H9 (cell line): ENCODE measurements at regions not wholly inside any gene's neighbourhood (a gene's known extent, or its start where the extent isn't known, plus 50 kb on each side); places are given as distances from the start of the nearest gene placed in this dataset.

ENCODE experiments used
- DNase-seq: peaks from one replicate; pipeline ENCODE4 v3.0.0-alpha.2; 2017
- H2AFZ ChIP-seq: one replicate; pipeline ENCODE4 v1.6.1; 2013; ENCODE audit warnings: mild to moderate bottlenecking, low read length, control low read depth, moderate library complexity
- H2AK5ac ChIP-seq: 2 replicates; pipeline ENCODE4 v1.6.1; 2013; ENCODE audit warnings: low read length, control low read depth, mixed read lengths; ENCODE audit not compliant: insufficient read length
- H2BK120ac ChIP-seq: one replicate; pipeline ENCODE4 v1.6.1; 2013; ENCODE audit warnings: low read depth, mild to moderate bottlenecking, low read length, control low read depth, inconsistent platforms; ENCODE audit not compliant: poor library complexity, severe bottlenecking
- H2BK12ac ChIP-seq: 2 replicates; pipeline ENCODE4 v1.6.1; 2013; ENCODE audit warnings: low read length, control low read depth, mixed read lengths, low read depth; ENCODE audit not compliant: insufficient read length
- H2BK15ac ChIP-seq: 2 replicates; pipeline ENCODE4 v1.6.1; 2013; ENCODE audit warnings: low read depth, low read length, control low read depth
- H2BK20ac ChIP-seq: one replicate; pipeline ENCODE4 v1.6.1; 2013; ENCODE audit warnings: low read depth, mild to moderate bottlenecking, low read length, control low read depth, inconsistent platforms; ENCODE audit not compliant: poor library complexity, severe bottlenecking
- H2BK5ac ChIP-seq: 2 replicates; pipeline ENCODE4 v1.6.1; 2013; ENCODE audit warnings: low read length, control low read depth, mixed read lengths; ENCODE audit not compliant: insufficient read length
- H3K14ac ChIP-seq: 2 replicates; pipeline ENCODE4 v1.6.1; 2013; ENCODE audit warnings: low read length, control low read depth; ENCODE audit not compliant: insufficient read depth
- H3K18ac ChIP-seq: 2 replicates; pipeline ENCODE4 v1.6.1; 2013; ENCODE audit warnings: low read depth, mild to moderate bottlenecking, mixed read lengths, low read length, control low read depth; ENCODE audit not compliant: insufficient read length
- H3K23ac ChIP-seq: 2 replicates; pipeline ENCODE4 v1.6.1; 2013; ENCODE audit warnings: low read length, control low read depth, mixed read lengths, low read depth; ENCODE audit not compliant: insufficient read length
- H3K23me2 ChIP-seq: 2 replicates; pipeline ENCODE4 v1.6.1; 2013; ENCODE audit warnings: low read depth, mild to moderate bottlenecking, mixed read lengths, low read length, control low read depth; ENCODE audit not compliant: insufficient read length, poor library complexity, severe bottlenecking
- H3K27ac ChIP-seq: 2 replicates; pipeline ENCODE4 v1.5.1; 2013; ENCODE audit warnings: low read length, control low read depth, mixed read lengths, low read depth; ENCODE audit not compliant: insufficient read length
- H3K27me3 ChIP-seq: 2 replicates; pipeline ENCODE4 v1.6.1; 2013; ENCODE audit warnings: low read length, control low read depth, inconsistent platforms; ENCODE audit not compliant: insufficient read depth
- H3K4ac ChIP-seq: 2 replicates; pipeline ENCODE4 v1.6.1; 2013; ENCODE audit warnings: low read depth, mild to moderate bottlenecking, control low read depth, inconsistent platforms, low read length, moderate library complexity
- H3K4me1 ChIP-seq: 2 replicates; pipeline ENCODE4 v1.6.1; 2013; ENCODE audit warnings: low read length, control low read depth, inconsistent platforms; ENCODE audit not compliant: insufficient read depth
- H3K4me2 ChIP-seq: 2 replicates; pipeline ENCODE4 v1.6.1; 2013; ENCODE audit warnings: low read length, control low read depth, mixed read lengths; ENCODE audit not compliant: insufficient read length, insufficient read depth
- H3K56ac ChIP-seq: 2 replicates; pipeline ENCODE4 v1.6.1; 2013; ENCODE audit warnings: low read depth, mild to moderate bottlenecking, mixed read lengths, low read length, control low read depth; ENCODE audit not compliant: insufficient read length
- H3K79me1 ChIP-seq: 2 replicates; pipeline ENCODE4 v1.6.1; 2013; ENCODE audit warnings: low read depth, mild to moderate bottlenecking, moderate library complexity, low read length, control low read depth, inconsistent platforms; ENCODE audit not compliant: insufficient read depth, poor library complexity, severe bottlenecking
- H3K79me2 ChIP-seq: 2 replicates; pipeline ENCODE4 v1.6.1; 2013; ENCODE audit warnings: low read length, control low read depth, inconsistent platforms; ENCODE audit not compliant: insufficient read depth
- H3K9ac ChIP-seq: 2 replicates; pipeline ENCODE4 v1.6.1; 2013; ENCODE audit warnings: low read length, control low read depth, mixed read lengths; ENCODE audit not compliant: insufficient read length; ENCODE audit errors: extremely low read depth
- H3K9me3 ChIP-seq: one replicate; pipeline ENCODE4 v1.6.1; 2013; ENCODE audit warnings: low read depth, low read length, inconsistent platforms; ENCODE audit not compliant: control insufficient read depth
- H3T11ph ChIP-seq: one replicate; pipeline ENCODE4 v1.6.1; 2013; ENCODE audit warnings: mild to moderate bottlenecking, low read length, control low read depth, inconsistent platforms
- H4K20me1 ChIP-seq: one replicate; pipeline ENCODE4 v1.6.1; 2013; ENCODE audit not compliant: control insufficient read depth, insufficient read length, insufficient read depth
- H4K5ac ChIP-seq: 2 replicates; pipeline ENCODE4 v1.6.1; 2013; ENCODE audit warnings: low read depth, mild to moderate bottlenecking, mixed read lengths, low read length, control low read depth; ENCODE audit not compliant: insufficient read length
- H4K8ac ChIP-seq: replicated peaks from 2 replicates; pipeline ENCODE4 v1.6.1; 2013; ENCODE audit warnings: low read length, control low read depth, mixed read lengths, low read depth; ENCODE audit not compliant: insufficient read length
- H4K91ac ChIP-seq: 2 replicates; pipeline ENCODE4 v1.6.1; 2013; ENCODE audit warnings: low read depth, mild to moderate bottlenecking, moderate library complexity, mixed read lengths, low read length, control low read depth; ENCODE audit not compliant: insufficient read length
- H3K27ac Mint-ChIP-seq, 3 experiments: 2 replicates in 2 of 3; 3 replicates in 1 of 3; pipeline ENCODE4 v1.8.0; 2020 to 2021; ENCODE audit warnings: mixed read lengths in 3 of 3, mild to moderate bottlenecking in 1 of 3, moderate library complexity in 1 of 3
- H3K27me3 Mint-ChIP-seq: 2 replicates; pipeline ENCODE4 v1.8.0; 2021; ENCODE audit warnings: low read depth, mild to moderate bottlenecking, moderate library complexity, mixed read lengths
- H3K36me3 Mint-ChIP-seq, 3 experiments: 2 replicates in 2 of 3; 3 replicates in 1 of 3; pipeline ENCODE4 v1.8.0; 2020 to 2021; ENCODE audit warnings: low read depth in 3 of 3, mixed read lengths in 3 of 3; ENCODE audit not compliant: insufficient read depth in 1 of 3
- H3K4me1 Mint-ChIP-seq, 2 experiments: 2 replicates each; pipeline ENCODE4 v1.8.0; 2020; ENCODE audit warnings: mixed read lengths in 2 of 2
- H3K4me3 Mint-ChIP-seq, 2 experiments: 2 replicates in 1 of 2; 3 replicates in 1 of 2; pipeline ENCODE4 v1.8.0; 2020 to 2021; ENCODE audit warnings: mild to moderate bottlenecking in 2 of 2, mixed read lengths in 2 of 2, moderate library complexity in 1 of 2
- H3K9me3 Mint-ChIP-seq, 2 experiments: 2 replicates in 1 of 2; 3 replicates in 1 of 2; pipeline ENCODE4 v1.8.0; 2020; ENCODE audit warnings: mild to moderate bottlenecking in 2 of 2, mixed read lengths in 2 of 2, moderate library complexity in 1 of 2
- WGBS: extraction: QIAGEN DNeasy Blood & Tissue Kit; methylation state at CpG from one replicate; pipeline ENCODE4 v1.1.7; 2013; ENCODE audit warnings: missing lambda C conversion rate, low lambda C conversion rate, mixed read lengths; ENCODE audit not compliant: insufficient read length; ENCODE audit errors: extremely low coverage; 5-methylcytosine and 5-hydroxymethylcytosine counted together
- TF ChIP-seq, protein P1 (sequence below): fragments of 200-600 bp; sonication (generic); conservative IDR thresholded peaks from 3 replicates; pipeline ENCODE4 v1.8.0; 2021; ENCODE audit warnings: antibody characterized with exemption, mild to moderate bottlenecking

DNA sequence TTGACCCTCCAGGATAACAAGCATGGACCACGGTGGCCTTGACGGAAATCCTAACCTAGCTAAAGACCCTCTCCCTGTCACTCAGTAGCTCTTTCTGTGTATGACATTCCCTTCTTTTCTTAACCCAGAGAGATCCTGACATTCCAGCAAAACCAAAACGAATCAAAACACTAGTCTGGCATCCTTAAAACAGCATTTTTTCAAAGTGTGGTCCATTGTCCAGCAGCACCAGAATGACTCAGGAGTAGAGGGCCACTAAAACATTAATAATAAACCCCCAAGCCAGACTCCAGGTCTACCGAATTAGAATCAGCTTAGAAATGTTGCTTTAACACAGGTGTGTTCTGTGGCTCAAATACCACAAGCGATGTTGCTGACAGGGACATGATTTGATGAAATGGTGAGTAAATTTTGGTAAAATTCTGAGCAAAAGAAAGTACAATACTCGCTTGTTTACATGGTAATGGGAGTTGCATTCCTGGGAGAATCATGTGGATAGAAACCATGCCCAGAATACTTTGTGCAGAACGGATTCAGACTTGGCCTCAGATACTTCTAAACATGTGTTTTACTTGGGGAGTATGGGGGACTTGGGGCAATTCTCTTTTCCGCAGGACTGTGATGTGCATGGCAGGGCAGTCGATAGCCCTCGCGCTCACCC is 174.2 kb upstream of the KCNG1 start:
- Histone ChIP-seq H3K23ac (no peak overlapping the region), H3K79me2 (no peaks in the 10 kb centered on the region), H3K9me3 (no peaks in the 10 kb centered on the region), H2BK5ac (no peak overlapping the region), H4K5ac (no peak overlapping the region), H3K9ac (no peak overlapping the region), H3K56ac (no peak overlapping the region), H4K8ac (no peak overlapping the region), H2AK5ac (no peak overlapping the region), H3K27ac (no peak overlapping the region), H3K4me2 (no peak overlapping the region), H2BK120ac (no peak overlapping the region), H3K27me3 (no peaks in the 10 kb centered on the region), H3K4ac (no peak overlapping the region), H3K4me1 (no peaks in the 10 kb centered on the region), H2AFZ (no peak overlapping the region), H3K23me2 (no peaks in the 10 kb centered on the region), H4K91ac (no peak overlapping the region), H4K20me1 (no peaks in the 10 kb centered on the region), H2BK12ac (no peak overlapping the region), H3K18ac (no peak overlapping the region), H2BK20ac (no peak overlapping the region), H3K14ac (no peak overlapping the region), H3K79me1 (no peaks in the 10 kb centered on the region), H2BK15ac (no peak overlapping the region), H3T11ph (no peak overlapping the region)
- no CpG with 5 or more reads among the region's 11 CpGs for WGBS
- Mint-ChIP-seq H3K4me3 (no peak overlapping the region), H3K27me3 (peaks cover 12% of the 10 kb centered on the region), H3K4me1 (peaks cover 2 to 4% of the 10 kb centered on the region in 2 experiments; a peak in 2 of 4 replicates), H3K27ac (no peak overlapping the region), H3K9me3 (no peaks in the 10 kb centered on the region), H3K36me3 (no peaks in the 10 kb centered on the region)
- TF ChIP-seq, protein P1, sequence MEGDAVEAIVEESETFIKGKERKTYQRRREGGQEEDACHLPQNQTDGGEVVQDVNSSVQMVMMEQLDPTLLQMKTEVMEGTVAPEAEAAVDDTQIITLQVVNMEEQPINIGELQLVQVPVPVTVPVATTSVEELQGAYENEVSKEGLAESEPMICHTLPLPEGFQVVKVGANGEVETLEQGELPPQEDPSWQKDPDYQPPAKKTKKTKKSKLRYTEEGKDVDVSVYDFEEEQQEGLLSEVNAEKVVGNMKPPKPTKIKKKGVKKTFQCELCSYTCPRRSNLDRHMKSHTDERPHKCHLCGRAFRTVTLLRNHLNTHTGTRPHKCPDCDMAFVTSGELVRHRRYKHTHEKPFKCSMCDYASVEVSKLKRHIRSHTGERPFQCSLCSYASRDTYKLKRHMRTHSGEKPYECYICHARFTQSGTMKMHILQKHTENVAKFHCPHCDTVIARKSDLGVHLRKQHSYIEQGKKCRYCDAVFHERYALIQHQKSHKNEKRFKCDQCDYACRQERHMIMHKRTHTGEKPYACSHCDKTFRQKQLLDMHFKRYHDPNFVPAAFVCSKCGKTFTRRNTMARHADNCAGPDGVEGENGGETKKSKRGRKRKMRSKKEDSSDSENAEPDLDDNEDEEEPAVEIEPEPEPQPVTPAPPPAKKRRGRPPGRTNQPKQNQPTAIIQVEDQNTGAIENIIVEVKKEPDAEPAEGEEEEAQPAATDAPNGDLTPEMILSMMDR, result no peak
- no peak for DNase-seq
